WTC11 (cell line): ENCODE measurements at regions not wholly inside any gene's neighbourhood (a gene's known extent, or its start where the extent isn't known, plus 50 kb on each side); places are given as distances from the start of the nearest gene placed in this dataset.

Source experiments
- ATAC-seq: fragments of 200-7000 bp; cut with Tn5 transposase; 2 replicates; pipeline ENCODE4 v1.10.0; 2021; ENCODE audit warnings: mild to moderate bottlenecking, moderate library complexity
- CTCF ChIA-PET: fragments of 300-600 bp; sonication (Branson Sonifier 250); formaldehyde crosslinking; loops from one replicate; lab custom pipeline; 2021; ENCODE audit warnings: antibody characterized with exemption; lab: Charles Lee
- POLR2A ChIA-PET: fragments of 350-600 bp; sonication (Branson Sonifier 250); formaldehyde crosslinking; loops from one replicate; lab custom pipeline; 2021; ENCODE audit warnings: antibody characterized with exemption; lab: Charles Lee
- DNase-seq: peaks from one replicate; pipeline ENCODE4 v3.0.0; 2021; ENCODE audit warnings: low spot score
- H3K27ac Mint-ChIP-seq: 2 replicates; pipeline ENCODE4 v1.8.0; 2021; ENCODE audit warnings: mixed read lengths
- H3K27me3 Mint-ChIP-seq: 2 replicates; pipeline ENCODE4 v1.8.0; 2021; ENCODE audit warnings: low read depth, mild to moderate bottlenecking, moderate library complexity, mixed read lengths
- H3K36me3 Mint-ChIP-seq: 2 replicates; pipeline ENCODE4 v1.8.0; 2021; ENCODE audit warnings: mixed read lengths
- H3K4me1 Mint-ChIP-seq: 2 replicates; pipeline ENCODE4 v1.8.0; 2022; ENCODE audit warnings: mixed read lengths
- H3K4me3 Mint-ChIP-seq: 2 replicates; pipeline ENCODE4 v1.8.0; 2021; ENCODE audit warnings: mild to moderate bottlenecking, moderate library complexity, mixed read lengths
- H3K9me3 Mint-ChIP-seq: 2 replicates; pipeline ENCODE4 v1.8.0; 2021; ENCODE audit warnings: mixed read lengths
- GABPB1 ChIP-seq: sonication (generic); formaldehyde crosslinking; IDR thresholded peaks from 2 replicates; pipeline ENCODE4 v1.8.1; 2023; ENCODE audit warnings: mild to moderate bottlenecking, missing genetic modification reagents
- GRHL2 ChIP-seq: fragments of 250-450 bp; sonication (Bioruptor Pico); IDR thresholded peaks from 2 replicates; pipeline ENCODE4 v1.8.0; 2022; ENCODE audit warnings: mild to moderate bottlenecking, moderate library complexity; ENCODE audit not compliant: insufficient replicate concordance, severe bottlenecking
- JUN ChIP-seq: sonication (generic); formaldehyde crosslinking; IDR thresholded peaks from 2 replicates; pipeline ENCODE4 v1.8.0; 2023; ENCODE audit warnings: mild to moderate bottlenecking, missing genetic modification reagents
- MXD4 ChIP-seq: fragments of 250-450 bp; sonication (Bioruptor Pico); IDR thresholded peaks from 2 replicates; pipeline ENCODE4 v1.8.0; 2021; ENCODE audit warnings: mild to moderate bottlenecking, moderate library complexity, borderline replicate concordance
- NFE2L1 ChIP-seq: sonication (generic); formaldehyde crosslinking; IDR thresholded peaks from 2 replicates; pipeline ENCODE4 v1.8.1; 2023; ENCODE audit warnings: missing genetic modification reagents
- OVOL2 ChIP-seq: fragments of 250-450 bp; sonication (Bioruptor Pico); IDR thresholded peaks from 2 replicates; pipeline ENCODE4 v1.9.0; 2021; ENCODE audit warnings: mild to moderate bottlenecking, borderline replicate concordance
- RELA ChIP-seq: sonication (generic); formaldehyde crosslinking; IDR thresholded peaks from 2 replicates; pipeline ENCODE4 v1.8.1; 2022; ENCODE audit warnings: missing genetic modification reagents, mild to moderate bottlenecking, borderline replicate concordance
- RORB ChIP-seq: fragments of 250-450 bp; sonication (Bioruptor Pico); IDR thresholded peaks from 2 replicates; pipeline ENCODE4 v1.9.0; 2021; ENCODE audit warnings: mild to moderate bottlenecking
- SMAD4 ChIP-seq: sonication (generic); formaldehyde crosslinking; IDR thresholded peaks from 2 replicates; pipeline ENCODE4 v1.8.0; 2022; ENCODE audit warnings: mild to moderate bottlenecking, missing genetic modification reagents
- SOX15 ChIP-seq: fragments of 250-450 bp; sonication (Bioruptor Pico); IDR thresholded peaks from 2 replicates; pipeline ENCODE4 v1.9.0; 2021; ENCODE audit warnings: mild to moderate bottlenecking
- TCF7 ChIP-seq: sonication (generic); formaldehyde crosslinking; IDR thresholded peaks from 2 replicates; pipeline ENCODE4 v1.8.0; 2022; ENCODE audit warnings: mild to moderate bottlenecking, low read depth, missing genetic modification reagents, moderate library complexity
- ZNF138 ChIP-seq: sonication (generic); formaldehyde crosslinking; conservative IDR thresholded peaks from 2 replicates; pipeline ENCODE4 v1.8.1; 2022; ENCODE audit warnings: mild to moderate bottlenecking, moderate library complexity, missing genetic modification reagents
- ZNF219 ChIP-seq: sonication (generic); formaldehyde crosslinking; IDR thresholded peaks from 2 replicates; pipeline ENCODE4 v1.8.0; 2023; ENCODE audit warnings: missing genetic modification reagents, mild to moderate bottlenecking, borderline replicate concordance
- ZNF232 ChIP-seq: sonication (generic); formaldehyde crosslinking; IDR thresholded peaks from 2 replicates; pipeline ENCODE4 v1.8.0; 2022; ENCODE audit warnings: mild to moderate bottlenecking, missing genetic modification reagents
- ZNF396 ChIP-seq: fragments of 250-450 bp; sonication (Bioruptor Pico); IDR thresholded peaks from 2 replicates; pipeline ENCODE4 v1.8.0; 2021; ENCODE audit warnings: mild to moderate bottlenecking, moderate library complexity, borderline replicate concordance
- ZNF671 ChIP-seq: fragments of 250-450 bp; sonication (Bioruptor Pico); IDR thresholded peaks from 2 replicates; pipeline ENCODE4 v1.8.0; 2021; ENCODE audit warnings: mild to moderate bottlenecking
- TF ChIP-seq, protein P1 (sequence below): fragments of 250-450 bp; sonication (Bioruptor Pico); conservative IDR thresholded peaks from 2 replicates; pipeline ENCODE4 v1.9.0; 2021; ENCODE audit warnings: mild to moderate bottlenecking
- TF ChIP-seq, protein P2 (sequence below): fragments of 250-450 bp; sonication (Bioruptor Pico); IDR thresholded peaks from 2 replicates; pipeline ENCODE4 v2.1.2; 2022; ENCODE audit warnings: mild to moderate bottlenecking, moderate library complexity
- TF ChIP-seq, protein P3 (sequence below): sonication (generic); formaldehyde crosslinking; IDR thresholded peaks from 2 replicates; pipeline ENCODE4 v1.8.0; 2023; ENCODE audit warnings: mild to moderate bottlenecking, missing genetic modification reagents
- TF ChIP-seq, protein P4 (sequence below): sonication (generic); formaldehyde crosslinking; IDR thresholded peaks from 2 replicates; pipeline ENCODE4 v1.8.0; 2022; ENCODE audit warnings: mild to moderate bottlenecking, missing genetic modification reagents
- TF ChIP-seq, protein P5 (sequence below): sonication (generic); formaldehyde crosslinking; IDR thresholded peaks from 2 replicates; pipeline ENCODE4 v1.8.1; 2022; ENCODE audit warnings: mild to moderate bottlenecking, missing genetic modification reagents, moderate library complexity, borderline replicate concordance
- TF ChIP-seq, protein P6 (sequence below): sonication (generic); formaldehyde crosslinking; IDR thresholded peaks from 2 replicates; pipeline ENCODE4 v1.8.1; 2023; ENCODE audit warnings: mild to moderate bottlenecking, moderate library complexity, missing genetic modification reagents

DNA sequence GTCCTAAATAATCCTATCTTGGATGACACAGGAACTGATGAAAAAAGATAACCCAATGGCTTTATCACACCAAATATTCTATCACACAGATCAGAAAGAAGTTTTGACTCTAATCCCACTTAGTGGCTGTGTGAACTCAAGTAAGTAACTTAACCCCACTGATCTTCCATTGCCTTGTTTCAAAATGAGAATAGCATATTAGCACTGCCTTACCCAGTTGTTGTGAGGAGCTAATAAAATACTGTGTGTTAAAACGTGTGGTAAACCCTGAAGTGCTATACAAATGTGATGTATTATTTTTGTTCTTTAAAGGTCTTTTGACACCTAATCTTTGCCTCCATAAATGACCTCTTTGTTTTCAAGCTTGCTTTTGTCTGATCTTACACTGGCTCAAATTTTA is 60.9 kb upstream of the ARID2 start:
- ChIA-PET POLR2A (no interaction called here), CTCF (interaction anchor here (0.6 kb wide), 1 partner anchor 11 kb away, joined by 3 read pairs; no protein-coding TSS in a partner anchor)
- Mint-ChIP-seq H3K27ac (no peak overlapping the region), H3K4me1 (peaks cover 3% of the 10 kb centered on the region), H3K27me3 (no peaks in the 10 kb centered on the region), H3K4me3 (no peak overlapping the region), H3K36me3 (no peaks in the 10 kb centered on the region), H3K9me3 (peaks cover 4% of the 10 kb centered on the region; the same call in 1 of the 2 replicates)
- ATAC-seq (no peak), DNase-seq (no peak)
- TF ChIP-seq GABPB1 (CRISPR knock-in tag) (no peak), SMAD4 (no peak), NFE2L1 (CRISPR knock-in tag) (no peak), TCF7 (CRISPR knock-in tag) (no peak), SOX15 (CRISPR knock-in tag) (no peak), ZNF232 (CRISPR knock-in tag) (no peak), JUN (CRISPR knock-in tag) (no peak), GRHL2 (CRISPR knock-in tag) (no peak), OVOL2 (CRISPR knock-in tag) (no peak), RORB (CRISPR knock-in tag) (no peak), ZNF396 (CRISPR knock-in tag) (no peak), ZNF138 (CRISPR knock-in tag) (no peak)
- TF ChIP-seq, protein P1, sequence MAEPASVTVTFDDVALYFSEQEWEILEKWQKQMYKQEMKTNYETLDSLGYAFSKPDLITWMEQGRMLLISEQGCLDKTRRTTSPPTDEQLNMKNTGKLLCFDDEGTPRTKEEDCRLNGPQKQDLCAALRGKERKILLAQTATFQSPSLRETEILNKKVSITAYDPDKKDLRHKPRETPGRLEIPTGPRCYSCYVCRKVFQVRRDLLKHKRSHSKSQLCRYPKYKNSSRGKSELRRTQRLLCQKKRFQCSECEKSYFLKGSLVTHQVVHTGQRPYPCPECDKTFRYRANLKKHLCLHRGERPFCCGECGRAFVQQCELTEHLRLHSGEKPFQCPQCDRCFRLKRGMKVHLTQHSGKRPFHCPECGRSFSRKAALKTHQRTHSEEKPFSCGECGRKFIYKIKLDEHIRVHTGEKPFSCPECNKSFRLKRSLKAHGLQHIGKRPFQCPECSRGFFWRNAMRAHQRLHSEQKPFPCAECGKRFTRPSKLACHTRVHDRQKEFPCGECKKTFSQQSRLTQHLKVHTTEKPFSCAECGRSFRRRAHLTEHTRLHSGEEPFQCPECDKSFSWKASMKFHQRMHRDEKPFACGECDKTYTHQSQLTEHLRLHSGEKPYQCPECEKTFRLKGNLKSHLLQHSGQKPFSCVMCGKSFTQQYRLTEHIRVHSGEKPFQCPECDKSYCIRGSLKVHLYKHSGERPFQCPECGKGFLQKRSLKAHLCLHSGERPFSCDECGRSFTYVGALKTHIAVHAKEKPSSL (CRISPR knock-in tag) = no peak
- TF ChIP-seq, protein P2, sequence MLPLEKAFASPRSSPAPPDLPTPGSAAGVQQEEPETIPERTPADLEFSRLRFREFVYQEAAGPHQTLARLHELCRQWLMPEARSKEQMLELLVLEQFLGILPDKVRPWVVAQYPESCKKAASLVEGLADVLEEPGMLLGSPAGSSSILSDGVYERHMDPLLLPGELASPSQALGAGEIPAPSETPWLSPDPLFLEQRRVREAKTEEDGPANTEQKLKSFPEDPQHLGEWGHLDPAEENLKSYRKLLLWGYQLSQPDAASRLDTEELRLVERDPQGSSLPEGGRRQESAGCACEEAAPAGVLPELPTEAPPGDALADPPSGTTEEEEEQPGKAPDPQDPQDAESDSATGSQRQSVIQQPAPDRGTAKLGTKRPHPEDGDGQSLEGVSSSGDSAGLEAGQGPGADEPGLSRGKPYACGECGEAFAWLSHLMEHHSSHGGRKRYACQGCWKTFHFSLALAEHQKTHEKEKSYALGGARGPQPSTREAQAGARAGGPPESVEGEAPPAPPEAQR (CRISPR knock-in tag) = no peak
- TF ChIP-seq, protein P3, sequence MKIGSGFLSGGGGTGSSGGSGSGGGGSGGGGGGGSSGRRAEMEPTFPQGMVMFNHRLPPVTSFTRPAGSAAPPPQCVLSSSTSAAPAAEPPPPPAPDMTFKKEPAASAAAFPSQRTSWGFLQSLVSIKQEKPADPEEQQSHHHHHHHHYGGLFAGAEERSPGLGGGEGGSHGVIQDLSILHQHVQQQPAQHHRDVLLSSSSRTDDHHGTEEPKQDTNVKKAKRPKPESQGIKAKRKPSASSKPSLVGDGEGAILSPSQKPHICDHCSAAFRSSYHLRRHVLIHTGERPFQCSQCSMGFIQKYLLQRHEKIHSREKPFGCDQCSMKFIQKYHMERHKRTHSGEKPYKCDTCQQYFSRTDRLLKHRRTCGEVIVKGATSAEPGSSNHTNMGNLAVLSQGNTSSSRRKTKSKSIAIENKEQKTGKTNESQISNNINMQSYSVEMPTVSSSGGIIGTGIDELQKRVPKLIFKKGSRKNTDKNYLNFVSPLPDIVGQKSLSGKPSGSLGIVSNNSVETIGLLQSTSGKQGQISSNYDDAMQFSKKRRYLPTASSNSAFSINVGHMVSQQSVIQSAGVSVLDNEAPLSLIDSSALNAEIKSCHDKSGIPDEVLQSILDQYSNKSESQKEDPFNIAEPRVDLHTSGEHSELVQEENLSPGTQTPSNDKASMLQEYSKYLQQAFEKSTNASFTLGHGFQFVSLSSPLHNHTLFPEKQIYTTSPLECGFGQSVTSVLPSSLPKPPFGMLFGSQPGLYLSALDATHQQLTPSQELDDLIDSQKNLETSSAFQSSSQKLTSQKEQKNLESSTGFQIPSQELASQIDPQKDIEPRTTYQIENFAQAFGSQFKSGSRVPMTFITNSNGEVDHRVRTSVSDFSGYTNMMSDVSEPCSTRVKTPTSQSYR = no peak
- TF ChIP-seq, protein P4, sequence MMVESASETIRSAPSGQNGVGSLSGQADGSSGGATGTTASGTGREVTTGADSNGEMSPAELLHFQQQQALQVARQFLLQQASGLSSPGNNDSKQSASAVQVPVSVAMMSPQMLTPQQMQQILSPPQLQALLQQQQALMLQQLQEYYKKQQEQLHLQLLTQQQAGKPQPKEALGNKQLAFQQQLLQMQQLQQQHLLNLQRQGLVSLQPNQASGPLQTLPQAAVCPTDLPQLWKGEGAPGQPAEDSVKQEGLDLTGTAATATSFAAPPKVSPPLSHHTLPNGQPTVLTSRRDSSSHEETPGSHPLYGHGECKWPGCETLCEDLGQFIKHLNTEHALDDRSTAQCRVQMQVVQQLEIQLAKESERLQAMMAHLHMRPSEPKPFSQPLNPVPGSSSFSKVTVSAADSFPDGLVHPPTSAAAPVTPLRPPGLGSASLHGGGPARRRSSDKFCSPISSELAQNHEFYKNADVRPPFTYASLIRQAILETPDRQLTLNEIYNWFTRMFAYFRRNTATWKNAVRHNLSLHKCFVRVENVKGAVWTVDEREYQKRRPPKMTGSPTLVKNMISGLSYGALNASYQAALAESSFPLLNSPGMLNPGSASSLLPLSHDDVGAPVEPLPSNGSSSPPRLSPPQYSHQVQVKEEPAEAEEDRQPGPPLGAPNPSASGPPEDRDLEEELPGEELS (CRISPR knock-in tag) = no peak
- TF ChIP-seq, protein P5, sequence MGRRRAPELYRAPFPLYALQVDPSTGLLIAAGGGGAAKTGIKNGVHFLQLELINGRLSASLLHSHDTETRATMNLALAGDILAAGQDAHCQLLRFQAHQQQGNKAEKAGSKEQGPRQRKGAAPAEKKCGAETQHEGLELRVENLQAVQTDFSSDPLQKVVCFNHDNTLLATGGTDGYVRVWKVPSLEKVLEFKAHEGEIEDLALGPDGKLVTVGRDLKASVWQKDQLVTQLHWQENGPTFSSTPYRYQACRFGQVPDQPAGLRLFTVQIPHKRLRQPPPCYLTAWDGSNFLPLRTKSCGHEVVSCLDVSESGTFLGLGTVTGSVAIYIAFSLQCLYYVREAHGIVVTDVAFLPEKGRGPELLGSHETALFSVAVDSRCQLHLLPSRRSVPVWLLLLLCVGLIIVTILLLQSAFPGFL (CRISPR knock-in tag) = no peak

DNA sequence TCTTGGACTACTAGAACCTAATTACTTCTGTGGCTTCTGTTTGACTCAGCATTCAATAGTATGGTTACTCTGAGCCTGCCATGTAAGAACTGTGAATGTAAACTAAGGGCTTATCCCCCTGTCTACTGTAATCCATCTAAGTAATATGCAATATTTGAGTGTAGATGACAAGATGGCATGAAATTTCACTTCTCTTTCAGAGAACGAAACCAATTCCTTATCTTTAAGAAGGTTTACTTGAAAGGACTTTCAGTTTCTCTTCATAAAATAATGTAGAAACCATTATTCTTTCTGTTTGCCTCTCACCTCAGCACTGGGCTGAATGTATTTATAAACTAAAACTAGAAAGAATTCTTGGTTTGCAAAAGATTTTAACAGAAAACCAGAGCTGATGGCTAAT is 60.4 kb upstream of the ARID2 start:
- H3K36me3 Mint-ChIP-seq = no peaks in the 10 kb centered on the region
- no peak for DNase-seq
- no peak for TF ChIP-seq MXD4 (CRISPR knock-in tag)
- no peak for TF ChIP-seq ZNF219
- no peak for TF ChIP-seq GABPB1 (CRISPR knock-in tag)
- TF ChIP-seq, protein P6, sequence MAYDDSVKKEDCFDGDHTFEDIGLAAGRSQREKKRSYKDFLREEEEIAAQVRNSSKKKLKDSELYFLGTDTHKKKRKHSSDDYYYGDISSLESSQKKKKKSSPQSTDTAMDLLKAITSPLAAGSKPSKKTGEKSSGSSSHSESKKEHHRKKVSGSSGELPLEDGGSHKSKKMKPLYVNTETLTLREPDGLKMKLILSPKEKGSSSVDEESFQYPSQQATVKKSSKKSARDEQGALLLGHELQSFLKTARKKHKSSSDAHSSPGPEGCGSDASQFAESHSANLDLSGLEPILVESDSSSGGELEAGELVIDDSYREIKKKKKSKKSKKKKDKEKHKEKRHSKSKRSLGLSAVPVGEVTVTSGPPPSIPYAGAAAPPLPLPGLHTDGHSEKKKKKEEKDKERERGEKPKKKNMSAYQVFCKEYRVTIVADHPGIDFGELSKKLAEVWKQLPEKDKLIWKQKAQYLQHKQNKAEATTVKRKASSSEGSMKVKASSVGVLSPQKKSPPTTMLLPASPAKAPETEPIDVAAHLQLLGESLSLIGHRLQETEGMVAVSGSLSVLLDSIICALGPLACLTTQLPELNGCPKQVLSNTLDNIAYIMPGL = no peak
- TF ChIP-seq RELA = no peak
- TF ChIP-seq ZNF671 (CRISPR knock-in tag) = no peak
- peaks cover 3% of the 10 kb centered on the region for H3K4me1 Mint-ChIP-seq
- H3K9me3 Mint-ChIP-seq = peaks cover 4% of the 10 kb centered on the region; the same call in 1 of the 2 replicates
- H3K27ac Mint-ChIP-seq = no peak overlapping the region
- CTCF ChIA-PET = interaction anchor here (0.6 kb wide), 1 partner anchor 11 kb away, joined by 3 read pairs; no protein-coding TSS in a partner anchor
- POLR2A ChIA-PET = no interaction called here
- ATAC-seq = no peak
- H3K27me3 Mint-ChIP-seq = no peaks in the 10 kb centered on the region
- H3K4me3 Mint-ChIP-seq = no peak overlapping the region
